ENCODE measurements at regions not wholly inside any gene's neighbourhood (a gene's known extent, or its start where the extent isn't known, plus 50 kb on each side); places are given as distances from the start of the nearest gene placed in this dataset.
"Not testable (repeated sequence)": the region's sequence is repeated elsewhere in the genome, so short reads cannot be mapped to it uniquely, and the experiment has no call there.

- TF ChIP-seq POLR2A, CTCF (IDR thresholded peaks at IDR 0.05): not testable (repeated sequence)
Measured at GRCh38 chr21:10397495-10397915, 123.9 kb upstream of the TPTE start.

Measured in testis (tissue), 2 donors.